ENCODE measurements at regions not wholly inside any gene's neighbourhood (a gene's known extent, or its start where the extent isn't known, plus 50 kb on each side); places are given as distances from the start of the nearest gene placed in this dataset.
"Not testable (repeated sequence)": the region's sequence is repeated elsewhere in the genome, so short reads cannot be mapped to it uniquely, and the experiment has no call there.

- ATAC-seq, DNase-seq, H3K27me3 ChIP-seq, H3K36me3 ChIP-seq, H3K9me3 ChIP-seq, H3K4me3 ChIP-seq: not testable (repeated sequence)
- intact Hi-C loops (cut with DNase I): loop anchor here (10.0 kb wide), 1 partner anchor 53 kb away; no protein-coding TSS in a partner anchor
- Histone ChIP-seq H3K27ac (peak overlapping the region; percentile 1), H3K4me1 (peaks cover 11% of the 10 kb centered on the region)
These were observed 77.8 kb upstream of the METTL9 start for GRCh38 chr16:21521390-21522143.

- not testable (repeated sequence) for ATAC-seq, H3K27ac ChIP-seq, H3K36me3 ChIP-seq, DNase-seq, H3K9me3 ChIP-seq, H3K4me1 ChIP-seq, H3K27me3 ChIP-seq, H3K4me3 ChIP-seq
- intact Hi-C loops (cut with DNase I): loop anchor here (10.0 kb wide), 1 partner anchor 52 kb away; no protein-coding TSS in a partner anchor
These were observed 76.5 kb upstream of the METTL9 start for GRCh38 chr16:21522846-21523245.

GRCh38 chr16:21523411-21524067 lies 75.8 kb upstream of the METTL9 start:
- DNase-seq: no peak
- Histone ChIP-seq H3K36me3 (no peaks in the 10 kb centered on the region), H3K4me3 (no peak overlapping the region), H3K9me3 (no peaks in the 10 kb centered on the region), H3K27ac (no peak overlapping the region), H3K27me3 (no peaks in the 10 kb centered on the region), H3K4me1 (no peaks in the 10 kb centered on the region)
- no peak for ATAC-seq
- TF ChIP-seq CTCF (IDR thresholded peaks at IDR 0.05): no peak
- intact Hi-C loops (cut with DNase I): loop anchor here (10.0 kb wide), 1 partner anchor 51 kb away; no protein-coding TSS in a partner anchor

GRCh38 chr16:21524068-21524751 lies 75.2 kb upstream of the METTL9 start:
- Histone ChIP-seq H3K27ac (no peak overlapping the region), H3K4me1 (no peaks in the 10 kb centered on the region), H3K27me3 (no peaks in the 10 kb centered on the region), H3K4me3 (no peak overlapping the region), H3K9me3 (no peaks in the 10 kb centered on the region), H3K36me3 (no peaks in the 10 kb centered on the region)
- no peak for TF ChIP-seq CTCF (IDR thresholded peaks at IDR 0.05)
- DNase-seq (no peak), ATAC-seq (no peak)
- intact Hi-C loops (cut with DNase I): loop anchor here (10.0 kb wide), 1 partner anchor 51 kb away; no protein-coding TSS in a partner anchor

GRCh38 chr16:21524752-21525028 lies 74.7 kb upstream of the METTL9 start:
- not testable (repeated sequence) for H3K9me3 ChIP-seq, ATAC-seq, H3K27ac ChIP-seq, H3K36me3 ChIP-seq, DNase-seq, H3K27me3 ChIP-seq, H3K4me3 ChIP-seq, H3K4me1 ChIP-seq
- intact Hi-C loops (cut with DNase I): loop anchor here (10.0 kb wide), 1 partner anchor 50 kb away; no protein-coding TSS in a partner anchor

- not testable (repeated sequence) for H3K4me1 ChIP-seq, H3K27ac ChIP-seq, ATAC-seq, DNase-seq, H3K9me3 ChIP-seq, H3K27me3 ChIP-seq, H3K4me3 ChIP-seq, H3K36me3 ChIP-seq
- intact Hi-C loops (cut with DNase I): loop anchor here (10.0 kb wide), 1 partner anchor 50 kb away; no protein-coding TSS in a partner anchor
These were observed 74.1 kb upstream of the METTL9 start for GRCh38 chr16:21525029-21525895.

GRCh38 chr16:21525956-21526922 lies 73.1 kb upstream of the METTL9 start:
- H3K9me3 ChIP-seq, H3K27ac ChIP-seq, DNase-seq, H3K4me1 ChIP-seq, ATAC-seq, H3K4me3 ChIP-seq, H3K36me3 ChIP-seq, H3K27me3 ChIP-seq: not testable (repeated sequence)
- intact Hi-C loops (cut with DNase I): loop anchor here (10.0 kb wide), 1 partner anchor 49 kb away; no protein-coding TSS in a partner anchor
